ENCODE measurements at regions not wholly inside any gene's neighbourhood (a gene's known extent, or its start where the extent isn't known, plus 50 kb on each side); places are given as distances from the start of the nearest gene placed in this dataset.

DNA sequence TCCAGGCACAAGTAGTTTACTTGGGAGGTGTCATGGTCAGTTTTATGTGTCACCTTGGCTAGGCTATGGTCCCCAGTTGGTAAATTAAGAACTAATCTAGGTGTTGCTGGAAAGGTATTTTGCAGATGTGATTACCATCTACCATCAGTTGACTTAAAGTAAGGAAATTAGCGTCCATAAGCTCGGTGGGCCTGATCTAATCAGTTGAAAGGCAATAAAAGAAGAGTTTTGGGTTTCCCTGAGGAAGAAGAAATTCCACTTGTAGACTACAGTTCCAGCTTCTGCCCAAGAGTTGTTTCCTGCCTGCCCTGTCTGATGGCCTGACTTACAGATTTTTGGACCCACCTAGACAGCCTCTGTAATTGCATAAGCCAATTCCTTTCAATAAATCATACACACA is 438.7 kb upstream of the PROK2 start:
- Histone ChIP-seq H3K9me3 (ENCODE audit: control insufficient read depth, insufficient read depth, low read length) (0 out of 2 replicates have a peak, but pooled peaks cover 2% of the 10 kb centered on the region), H4K5ac (ENCODE audit: low read depth, low read length) (no peak overlapping the region), H4K20me1 (ENCODE audit: insufficient read depth, low read length) (no peaks in the 10 kb centered on the region), H3K4ac (ENCODE audit: low read depth, low read length) (no peak overlapping the region), H2BK120ac (ENCODE audit: low read depth, low read length) (no peak overlapping the region), H3K9ac (ENCODE audit: low read depth, low read length) (no peak overlapping the region), H3K18ac (ENCODE audit: low read depth, low read length) (no peak overlapping the region), H3K79me1 (ENCODE audit: low read depth in 1 of 2, low read length in 2 of 2) (no peaks in the 10 kb centered on the region), H2AK9ac (replicated peaks; ENCODE audit: low read depth, low read length, poor library complexity) (no peak overlapping the region), H2BK15ac (ENCODE audit: low read depth, low read length) (no peak overlapping the region), H3K56ac (ENCODE audit: extremely low read depth, insufficient read depth, low read length) (no peak overlapping the region), H3K9me1 (ENCODE audit: insufficient read depth, low read length) (no peaks in the 10 kb centered on the region), H3K4me2 (ENCODE audit: low read depth, low read length) (no peak overlapping the region), H2BK20ac (ENCODE audit: low read depth, low read length) (no peak overlapping the region), H3K27ac (ENCODE audit: insufficient read depth, low read length) (no peak overlapping the region), H3K14ac (replicated peaks; ENCODE audit: low read depth, low read length) (no peak overlapping the region), H2BK5ac (ENCODE audit: low read depth, low read length, poor library complexity, severe bottlenecking) (no peak overlapping the region), H3K27me3 (ENCODE audit: control insufficient read depth, insufficient read depth, low read length) (peaks cover 18% of the 10 kb centered on the region), H2AFZ (replicated peaks; ENCODE audit: low read length, poor library complexity) (no peak overlapping the region), H3K23ac (ENCODE audit: low read depth, low read length) (no peak overlapping the region), H4K8ac (ENCODE audit: low read depth in 2 of 2, low read length in 2 of 2) (no peak overlapping the region), H3K4me1 (ENCODE audit: control insufficient read depth, insufficient read depth, low read length) (no peaks in the 10 kb centered on the region; the same call in 1 of the 2 replicates), H3K36me3 (ENCODE audit: control insufficient read depth, insufficient read depth, low read length) (no peaks in the 10 kb centered on the region), H2AK5ac (ENCODE audit: low read depth, low read length) (no peak overlapping the region), H4K91ac (ENCODE audit: insufficient read depth, low read depth, low read length) (no peak overlapping the region), H3K4me3 (ENCODE audit: insufficient read depth, low read depth, low read length) (no peak overlapping the region)
- dilution Hi-C loops (cut with HindIII; ENCODE audit: low sequenced_read_pairs, unreplicated experiment): no loop called here
- in situ Hi-C loops (cut with MboI; ENCODE audit: low sequenced_read_pairs): no loop called here
- TF ChIP-seq RFX5 (IDR thresholded peaks at IDR 0.05; ENCODE audit: low read depth, low read length) (no peak), MAFK (IDR thresholded peaks at IDR 0.05; ENCODE audit: low read depth, low read length) (no peak), FOS (IDR thresholded peaks at IDR 0.05; ENCODE audit: low read depth, low read length) (no peak), CHD1 (IDR thresholded peaks at IDR 0.05; ENCODE audit: low read depth, low read length) (no peak), SMC3 (IDR thresholded peaks at IDR 0.05; ENCODE audit: low read depth, low read length) (no peak), POLR2A (IDR thresholded peaks at IDR 0.05; ENCODE audit: low read depth, low read length) (no peak), ELK1 (IDR thresholded peaks at IDR 0.05; ENCODE audit: borderline replicate concordance, low read depth, low read length) (no peak), NFE2L2 (IDR thresholded peaks at IDR 0.05; ENCODE audit: low read depth, low read length) (no peak), RCOR1 (IDR thresholded peaks at IDR 0.05; ENCODE audit: insufficient replicate concordance, low read length) (no peak), BHLHE40 (IDR thresholded peaks at IDR 0.05; ENCODE audit: low read depth, low read length) (no peak), CEBPB (IDR thresholded peaks at IDR 0.05; ENCODE audit: low read depth, low read length) (no peak), MAZ (IDR thresholded peaks at IDR 0.05; ENCODE audit: borderline replicate concordance, low read depth, low read length) (no peak), MXI1 (IDR thresholded peaks at IDR 0.05; ENCODE audit: borderline replicate concordance, low read depth, low read length) (no peak), RAD21 (IDR thresholded peaks at IDR 0.05; ENCODE audit: low read length) (no peak)
- TF ChIP-seq, protein P1, sequence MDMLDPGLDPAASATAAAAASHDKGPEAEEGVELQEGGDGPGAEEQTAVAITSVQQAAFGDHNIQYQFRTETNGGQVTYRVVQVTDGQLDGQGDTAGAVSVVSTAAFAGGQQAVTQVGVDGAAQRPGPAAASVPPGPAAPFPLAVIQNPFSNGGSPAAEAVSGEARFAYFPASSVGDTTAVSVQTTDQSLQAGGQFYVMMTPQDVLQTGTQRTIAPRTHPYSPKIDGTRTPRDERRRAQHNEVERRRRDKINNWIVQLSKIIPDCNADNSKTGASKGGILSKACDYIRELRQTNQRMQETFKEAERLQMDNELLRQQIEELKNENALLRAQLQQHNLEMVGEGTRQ (IDR thresholded peaks at IDR 0.05; ENCODE audit: low read depth, low read length): no peak
- TF ChIP-seq, protein P2, sequence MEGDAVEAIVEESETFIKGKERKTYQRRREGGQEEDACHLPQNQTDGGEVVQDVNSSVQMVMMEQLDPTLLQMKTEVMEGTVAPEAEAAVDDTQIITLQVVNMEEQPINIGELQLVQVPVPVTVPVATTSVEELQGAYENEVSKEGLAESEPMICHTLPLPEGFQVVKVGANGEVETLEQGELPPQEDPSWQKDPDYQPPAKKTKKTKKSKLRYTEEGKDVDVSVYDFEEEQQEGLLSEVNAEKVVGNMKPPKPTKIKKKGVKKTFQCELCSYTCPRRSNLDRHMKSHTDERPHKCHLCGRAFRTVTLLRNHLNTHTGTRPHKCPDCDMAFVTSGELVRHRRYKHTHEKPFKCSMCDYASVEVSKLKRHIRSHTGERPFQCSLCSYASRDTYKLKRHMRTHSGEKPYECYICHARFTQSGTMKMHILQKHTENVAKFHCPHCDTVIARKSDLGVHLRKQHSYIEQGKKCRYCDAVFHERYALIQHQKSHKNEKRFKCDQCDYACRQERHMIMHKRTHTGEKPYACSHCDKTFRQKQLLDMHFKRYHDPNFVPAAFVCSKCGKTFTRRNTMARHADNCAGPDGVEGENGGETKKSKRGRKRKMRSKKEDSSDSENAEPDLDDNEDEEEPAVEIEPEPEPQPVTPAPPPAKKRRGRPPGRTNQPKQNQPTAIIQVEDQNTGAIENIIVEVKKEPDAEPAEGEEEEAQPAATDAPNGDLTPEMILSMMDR (conservative IDR thresholded peaks at IDR 0.05; ENCODE audit: low read depth, low read length): no peak
- BruUV-seq (replicated peaks): no TSS peak
- no CpG with 5 or more reads among the region's 2 CpGs for WGBS, 2 experiments (ENCODE audit: extremely low coverage in 2 of 2, insufficient read length in 1 of 2)
- DNase-seq (no peak), ATAC-seq (ENCODE audit: low read depth) (no peak)
- intact Hi-C loops (cut with micrococcal nuclease): no loop called here
- POLR2A ChIA-PET (ENCODE audit: unreplicated experiment): no interaction called here
- CTCF ChIA-PET: no interaction called here

Data from IMR-90 (cell line).